B cell (primary cell): ENCODE measurements at regions not wholly inside any gene's neighbourhood (a gene's known extent, or its start where the extent isn't known, plus 50 kb on each side); places are given as distances from the start of the nearest gene placed in this dataset.

Experiments used
- CTCF ChIP-seq: fragments of 200-600 bp; IDR thresholded peaks from one replicate; pipeline ENCODE4 v1.8.0; 2022; ENCODE audit warnings: antibody characterized with exemption, mild to moderate bottlenecking
- EZH2 ChIP-seq: IDR thresholded peaks from 2 replicates; pipeline ENCODE4 v1.6.1; 2012; ENCODE audit warnings: borderline replicate concordance, low read depth, mild to moderate bottlenecking, moderate library complexity, low read length; ENCODE audit not compliant: insufficient read depth, poor library complexity, severe bottlenecking

GRCh38 chr5:128714551-128714950 lies 176.5 kb upstream of the FBN2 start:
- TF ChIP-seq CTCF, result no peak
- TF ChIP-seq EZH2, result no peak
